ENCODE measurements at regions not wholly inside any gene's neighbourhood (a gene's known extent, or its start where the extent isn't known, plus 50 kb on each side); places are given as distances from the start of the nearest gene placed in this dataset.

DNA sequence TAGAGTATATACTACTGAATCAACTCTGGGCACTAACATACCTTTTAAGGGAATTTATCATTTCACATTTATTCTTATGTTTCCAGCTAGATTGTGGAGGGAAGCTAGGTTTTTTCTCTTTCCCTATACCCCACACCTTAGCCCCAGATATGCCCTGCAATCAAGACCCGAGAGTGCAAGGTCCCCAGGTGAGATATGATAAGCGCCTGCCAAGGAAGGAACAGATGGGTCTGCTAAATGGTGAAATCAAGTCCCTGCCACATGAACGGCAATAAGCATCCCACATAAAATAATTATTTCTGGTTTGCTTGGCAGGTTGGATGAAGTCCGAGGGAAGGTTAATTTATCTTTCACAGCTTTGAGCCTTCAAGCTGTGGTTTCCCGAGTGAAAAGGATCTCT is 195.5 kb downstream of the TOX3 start (continued):
- TF ChIP-seq, protein P1, sequence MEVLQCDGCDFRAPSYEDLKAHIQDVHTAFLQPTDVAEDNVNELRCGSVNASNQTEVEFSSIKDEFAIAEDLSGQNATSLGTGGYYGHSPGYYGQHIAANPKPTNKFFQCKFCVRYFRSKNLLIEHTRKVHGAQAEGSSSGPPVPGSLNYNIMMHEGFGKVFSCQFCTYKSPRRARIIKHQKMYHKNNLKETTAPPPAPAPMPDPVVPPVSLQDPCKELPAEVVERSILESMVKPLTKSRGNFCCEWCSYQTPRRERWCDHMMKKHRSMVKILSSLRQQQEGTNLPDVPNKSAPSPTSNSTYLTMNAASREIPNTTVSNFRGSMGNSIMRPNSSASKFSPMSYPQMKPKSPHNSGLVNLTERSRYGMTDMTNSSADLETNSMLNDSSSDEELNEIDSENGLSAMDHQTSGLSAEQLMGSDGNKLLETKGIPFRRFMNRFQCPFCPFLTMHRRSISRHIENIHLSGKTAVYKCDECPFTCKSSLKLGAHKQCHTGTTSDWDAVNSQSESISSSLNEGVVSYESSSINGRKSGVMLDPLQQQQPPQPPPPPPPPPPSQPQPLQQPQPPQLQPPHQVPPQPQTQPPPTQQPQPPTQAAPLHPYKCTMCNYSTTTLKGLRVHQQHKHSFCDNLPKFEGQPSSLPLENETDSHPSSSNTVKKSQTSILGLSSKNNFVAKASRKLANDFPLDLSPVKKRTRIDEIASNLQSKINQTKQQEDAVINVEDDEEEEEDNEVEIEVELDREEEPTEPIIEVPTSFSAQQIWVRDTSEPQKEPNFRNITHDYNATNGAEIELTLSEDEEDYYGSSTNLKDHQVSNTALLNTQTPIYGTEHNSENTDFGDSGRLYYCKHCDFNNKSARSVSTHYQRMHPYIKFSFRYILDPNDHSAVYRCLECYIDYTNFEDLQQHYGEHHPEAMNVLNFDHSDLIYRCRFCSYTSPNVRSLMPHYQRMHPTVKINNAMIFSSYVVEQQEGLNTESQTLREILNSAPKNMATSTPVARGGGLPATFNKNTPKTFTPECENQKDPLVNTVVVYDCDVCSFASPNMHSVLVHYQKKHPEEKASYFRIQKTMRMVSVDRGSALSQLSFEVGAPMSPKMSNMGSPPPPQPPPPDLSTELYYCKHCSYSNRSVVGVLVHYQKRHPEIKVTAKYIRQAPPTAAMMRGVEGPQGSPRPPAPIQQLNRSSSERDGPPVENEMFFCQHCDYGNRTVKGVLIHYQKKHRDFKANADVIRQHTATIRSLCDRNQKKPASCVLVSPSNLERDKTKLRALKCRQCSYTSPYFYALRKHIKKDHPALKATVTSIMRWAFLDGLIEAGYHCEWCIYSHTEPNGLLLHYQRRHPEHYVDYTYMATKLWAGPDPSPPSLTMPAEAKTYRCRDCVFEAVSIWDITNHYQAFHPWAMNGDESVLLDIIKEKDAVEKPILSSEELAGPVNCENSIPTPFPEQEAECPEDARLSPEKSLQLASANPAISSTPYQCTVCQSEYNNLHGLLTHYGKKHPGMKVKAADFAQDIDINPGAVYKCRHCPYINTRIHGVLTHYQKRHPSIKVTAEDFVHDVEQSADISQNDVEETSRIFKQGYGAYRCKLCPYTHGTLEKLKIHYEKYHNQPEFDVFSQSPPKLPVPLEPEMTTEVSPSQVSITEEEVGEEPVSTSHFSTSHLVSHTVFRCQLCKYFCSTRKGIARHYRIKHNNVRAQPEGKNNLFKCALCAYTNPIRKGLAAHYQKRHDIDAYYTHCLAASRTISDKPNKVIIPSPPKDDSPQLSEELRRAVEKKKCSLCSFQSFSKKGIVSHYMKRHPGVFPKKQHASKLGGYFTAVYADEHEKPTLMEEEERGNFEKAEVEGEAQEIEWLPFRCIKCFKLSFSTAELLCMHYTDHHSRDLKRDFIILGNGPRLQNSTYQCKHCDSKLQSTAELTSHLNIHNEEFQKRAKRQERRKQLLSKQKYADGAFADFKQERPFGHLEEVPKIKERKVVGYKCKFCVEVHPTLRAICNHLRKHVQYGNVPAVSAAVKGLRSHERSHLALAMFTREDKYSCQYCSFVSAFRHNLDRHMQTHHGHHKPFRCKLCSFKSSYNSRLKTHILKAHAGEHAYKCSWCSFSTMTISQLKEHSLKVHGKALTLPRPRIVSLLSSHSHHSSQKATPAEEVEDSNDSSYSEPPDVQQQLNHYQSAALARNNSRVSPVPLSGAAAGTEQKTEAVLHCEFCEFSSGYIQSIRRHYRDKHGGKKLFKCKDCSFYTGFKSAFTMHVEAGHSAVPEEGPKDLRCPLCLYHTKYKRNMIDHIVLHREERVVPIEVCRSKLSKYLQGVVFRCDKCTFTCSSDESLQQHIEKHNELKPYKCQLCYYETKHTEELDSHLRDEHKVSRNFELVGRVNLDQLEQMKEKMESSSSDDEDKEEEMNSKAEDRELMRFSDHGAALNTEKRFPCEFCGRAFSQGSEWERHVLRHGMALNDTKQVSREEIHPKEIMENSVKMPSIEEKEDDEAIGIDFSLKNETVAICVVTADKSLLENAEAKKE (CRISPR knock-in tag; IDR thresholded peaks at IDR 0.05), result no peak
- TF ChIP-seq, protein P2, sequence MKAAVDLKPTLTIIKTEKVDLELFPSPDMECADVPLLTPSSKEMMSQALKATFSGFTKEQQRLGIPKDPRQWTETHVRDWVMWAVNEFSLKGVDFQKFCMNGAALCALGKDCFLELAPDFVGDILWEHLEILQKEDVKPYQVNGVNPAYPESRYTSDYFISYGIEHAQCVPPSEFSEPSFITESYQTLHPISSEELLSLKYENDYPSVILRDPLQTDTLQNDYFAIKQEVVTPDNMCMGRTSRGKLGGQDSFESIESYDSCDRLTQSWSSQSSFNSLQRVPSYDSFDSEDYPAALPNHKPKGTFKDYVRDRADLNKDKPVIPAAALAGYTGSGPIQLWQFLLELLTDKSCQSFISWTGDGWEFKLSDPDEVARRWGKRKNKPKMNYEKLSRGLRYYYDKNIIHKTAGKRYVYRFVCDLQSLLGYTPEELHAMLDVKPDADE (IDR thresholded peaks at IDR 0.05), result no peak
- TF ChIP-seq, protein P3, sequence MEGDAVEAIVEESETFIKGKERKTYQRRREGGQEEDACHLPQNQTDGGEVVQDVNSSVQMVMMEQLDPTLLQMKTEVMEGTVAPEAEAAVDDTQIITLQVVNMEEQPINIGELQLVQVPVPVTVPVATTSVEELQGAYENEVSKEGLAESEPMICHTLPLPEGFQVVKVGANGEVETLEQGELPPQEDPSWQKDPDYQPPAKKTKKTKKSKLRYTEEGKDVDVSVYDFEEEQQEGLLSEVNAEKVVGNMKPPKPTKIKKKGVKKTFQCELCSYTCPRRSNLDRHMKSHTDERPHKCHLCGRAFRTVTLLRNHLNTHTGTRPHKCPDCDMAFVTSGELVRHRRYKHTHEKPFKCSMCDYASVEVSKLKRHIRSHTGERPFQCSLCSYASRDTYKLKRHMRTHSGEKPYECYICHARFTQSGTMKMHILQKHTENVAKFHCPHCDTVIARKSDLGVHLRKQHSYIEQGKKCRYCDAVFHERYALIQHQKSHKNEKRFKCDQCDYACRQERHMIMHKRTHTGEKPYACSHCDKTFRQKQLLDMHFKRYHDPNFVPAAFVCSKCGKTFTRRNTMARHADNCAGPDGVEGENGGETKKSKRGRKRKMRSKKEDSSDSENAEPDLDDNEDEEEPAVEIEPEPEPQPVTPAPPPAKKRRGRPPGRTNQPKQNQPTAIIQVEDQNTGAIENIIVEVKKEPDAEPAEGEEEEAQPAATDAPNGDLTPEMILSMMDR (conservative IDR thresholded peaks at IDR 0.05; ENCODE audit: low read depth in 2 of 2), result no peak

DNA sequence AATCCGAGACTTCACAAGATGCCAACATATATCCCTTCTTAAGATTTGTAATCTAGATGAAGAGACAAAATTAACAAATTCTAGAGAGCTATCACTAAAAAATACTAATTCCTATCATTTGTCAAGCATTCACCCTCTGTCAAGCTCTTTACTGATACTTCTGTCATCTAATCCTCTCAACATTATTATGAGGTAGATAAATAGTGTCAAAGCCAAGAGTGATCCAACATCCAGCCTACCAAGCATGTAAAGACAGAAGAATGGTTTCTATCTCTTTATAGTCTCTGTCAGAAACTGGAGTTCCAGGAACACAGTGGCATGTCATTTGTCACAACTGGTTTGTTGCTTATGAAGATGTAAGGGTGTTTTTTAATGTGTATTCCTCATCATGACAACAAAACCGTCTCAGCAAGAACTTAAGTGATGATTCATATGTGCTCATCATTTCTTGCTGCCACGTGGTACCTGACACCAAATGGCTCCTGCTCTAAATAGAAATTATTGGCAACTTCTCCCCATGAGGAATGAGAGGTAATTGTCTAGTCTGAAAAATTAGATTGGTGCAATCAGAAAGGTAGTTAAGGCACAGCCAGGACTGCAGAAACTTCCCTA is 196.8 kb downstream of the TOX3 start:
- H3K27me3 ChIP-seq (ENCODE audit: insufficient read depth), result no peaks in the 10 kb centered on the region
- Mint-ChIP-seq H3K4me3 (no peak overlapping the region), H3K9me3 (no peaks in the 10 kb centered on the region), H3K27ac (no peak overlapping the region), H3K27me3 (ENCODE audit: insufficient read depth, low read depth, poor library complexity) (no peaks in the 10 kb centered on the region), H3K36me3 (ENCODE audit: low read depth) (no peaks in the 10 kb centered on the region), H3K4me1 (no peaks in the 10 kb centered on the region)
- peaks cover 13% of the 10 kb centered on the region for H3K9me2 ChIP-seq (ENCODE audit: insufficient read depth)
- no peak overlapping the region for H2AFZ ChIP-seq
- no peak overlapping the region for H3K4me3 ChIP-seq
- ATAC-seq, result no peak
- H4K20me1 ChIP-seq (replicated peaks; ENCODE audit: insufficient read depth), result no peaks in the 10 kb centered on the region
- no peaks in the 10 kb centered on the region for H3K36me3 ChIP-seq (ENCODE audit: insufficient read depth)
- no peak for DNase-seq (ENCODE audit: low spot score)
- H3K27ac ChIP-seq (ENCODE audit: low read depth), result no peak overlapping the region
- no peaks in the 10 kb centered on the region for H3K79me2 ChIP-seq (replicated peaks; ENCODE audit: insufficient read depth)
- H3F3A ChIP-seq (replicated peaks; ENCODE audit: low read depth), result no peaks in the 10 kb centered on the region
- no peaks in the 10 kb centered on the region for H3K4me1 ChIP-seq (ENCODE audit: insufficient read depth)
- H3K4me2 ChIP-seq, result no peak overlapping the region
- no peak for TF ChIP-seq NANOG (IDR thresholded peaks at IDR 0.05; ENCODE audit: borderline replicate concordance)
- no peak for TF ChIP-seq CREB1 (CRISPR knock-in tag; IDR thresholded peaks at IDR 0.05; ENCODE audit: low read depth)
- no peak for TF ChIP-seq POLR2AphosphoS5 (IDR thresholded peaks at IDR 0.05; ENCODE audit: low read depth)
- TF ChIP-seq ZNF331 (CRISPR knock-in tag; IDR thresholded peaks at IDR 0.05; ENCODE audit: low read depth), result no peak
- no peak for TF ChIP-seq JUNB (IDR thresholded peaks at IDR 0.05; ENCODE audit: unreplicated experiment)
- TF ChIP-seq, protein P2 (IDR thresholded peaks at IDR 0.05), result no peak
- no peak for TF ChIP-seq EZH2 (IDR thresholded peaks at IDR 0.05; ENCODE audit: low read depth, unreplicated experiment)
- TF ChIP-seq, protein P4, sequence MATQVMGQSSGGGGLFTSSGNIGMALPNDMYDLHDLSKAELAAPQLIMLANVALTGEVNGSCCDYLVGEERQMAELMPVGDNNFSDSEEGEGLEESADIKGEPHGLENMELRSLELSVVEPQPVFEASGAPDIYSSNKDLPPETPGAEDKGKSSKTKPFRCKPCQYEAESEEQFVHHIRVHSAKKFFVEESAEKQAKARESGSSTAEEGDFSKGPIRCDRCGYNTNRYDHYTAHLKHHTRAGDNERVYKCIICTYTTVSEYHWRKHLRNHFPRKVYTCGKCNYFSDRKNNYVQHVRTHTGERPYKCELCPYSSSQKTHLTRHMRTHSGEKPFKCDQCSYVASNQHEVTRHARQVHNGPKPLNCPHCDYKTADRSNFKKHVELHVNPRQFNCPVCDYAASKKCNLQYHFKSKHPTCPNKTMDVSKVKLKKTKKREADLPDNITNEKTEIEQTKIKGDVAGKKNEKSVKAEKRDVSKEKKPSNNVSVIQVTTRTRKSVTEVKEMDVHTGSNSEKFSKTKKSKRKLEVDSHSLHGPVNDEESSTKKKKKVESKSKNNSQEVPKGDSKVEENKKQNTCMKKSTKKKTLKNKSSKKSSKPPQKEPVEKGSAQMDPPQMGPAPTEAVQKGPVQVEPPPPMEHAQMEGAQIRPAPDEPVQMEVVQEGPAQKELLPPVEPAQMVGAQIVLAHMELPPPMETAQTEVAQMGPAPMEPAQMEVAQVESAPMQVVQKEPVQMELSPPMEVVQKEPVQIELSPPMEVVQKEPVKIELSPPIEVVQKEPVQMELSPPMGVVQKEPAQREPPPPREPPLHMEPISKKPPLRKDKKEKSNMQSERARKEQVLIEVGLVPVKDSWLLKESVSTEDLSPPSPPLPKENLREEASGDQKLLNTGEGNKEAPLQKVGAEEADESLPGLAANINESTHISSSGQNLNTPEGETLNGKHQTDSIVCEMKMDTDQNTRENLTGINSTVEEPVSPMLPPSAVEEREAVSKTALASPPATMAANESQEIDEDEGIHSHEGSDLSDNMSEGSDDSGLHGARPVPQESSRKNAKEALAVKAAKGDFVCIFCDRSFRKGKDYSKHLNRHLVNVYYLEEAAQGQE (IDR thresholded peaks at IDR 0.05; ENCODE audit: unreplicated experiment), result no peak
- TF ChIP-seq STAT1 (IDR thresholded peaks at IDR 0.05; ENCODE audit: unreplicated experiment), result no peak
